ENCODE measurements at regions not wholly inside any gene's neighbourhood (a gene's known extent, or its start where the extent isn't known, plus 50 kb on each side); places are given as distances from the start of the nearest gene placed in this dataset.
"Not testable (repeated sequence)": the region's sequence is repeated elsewhere in the genome, so short reads cannot be mapped to it uniquely, and the experiment has no call there.

- DNase-seq: no peak
Measured at GRCh38 chrX:75873993-75874392, 88.9 kb upstream of the MAGEE2 start.

GRCh38 chrX:75883446-75883845 lies 98.4 kb upstream of the MAGEE2 start:
- DNase-seq: no peak

DNA sequence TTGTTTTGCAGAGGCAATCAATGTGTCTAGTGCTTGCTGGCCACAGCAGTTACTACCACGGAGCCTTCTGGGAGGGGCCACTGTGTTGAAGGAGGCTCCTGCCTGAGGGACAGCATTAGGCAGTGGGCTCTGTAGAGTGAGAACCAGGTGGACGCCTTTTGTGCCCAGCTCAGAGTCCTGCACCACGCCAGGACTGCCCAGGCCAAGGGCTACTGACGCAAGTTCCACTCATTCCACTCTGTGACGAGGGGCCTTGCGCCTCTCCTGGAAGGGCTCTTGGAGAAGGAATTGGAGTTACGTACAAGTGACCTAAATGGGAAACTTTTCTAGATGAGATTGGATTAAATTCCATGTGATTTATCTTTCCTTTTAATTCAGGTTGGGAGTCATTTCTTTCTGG lies 102.8 kb upstream of the MAGEE2 start:
- DNase-seq: no peak

DNA sequence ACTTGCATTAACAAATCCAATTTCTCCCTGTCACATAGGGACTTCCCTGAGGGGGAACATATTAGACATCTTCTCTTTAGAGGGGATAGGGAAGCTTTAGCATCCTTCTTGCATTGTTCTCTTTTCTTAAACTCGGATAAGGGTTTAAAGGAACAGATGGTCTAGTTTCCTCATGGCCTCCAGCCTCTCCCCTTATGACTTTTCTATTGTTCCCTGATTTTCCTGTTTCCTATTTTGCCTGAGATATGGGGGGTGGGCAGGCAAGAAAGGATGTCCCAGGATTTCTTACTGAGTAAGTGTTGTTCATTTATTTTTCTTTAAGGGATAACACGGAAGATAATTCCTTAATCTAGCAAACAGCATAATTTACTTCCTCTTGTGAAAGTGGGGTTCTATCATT lies 107.7 kb upstream of the MAGEE2 start:
- DNase-seq: no peak

DNA sequence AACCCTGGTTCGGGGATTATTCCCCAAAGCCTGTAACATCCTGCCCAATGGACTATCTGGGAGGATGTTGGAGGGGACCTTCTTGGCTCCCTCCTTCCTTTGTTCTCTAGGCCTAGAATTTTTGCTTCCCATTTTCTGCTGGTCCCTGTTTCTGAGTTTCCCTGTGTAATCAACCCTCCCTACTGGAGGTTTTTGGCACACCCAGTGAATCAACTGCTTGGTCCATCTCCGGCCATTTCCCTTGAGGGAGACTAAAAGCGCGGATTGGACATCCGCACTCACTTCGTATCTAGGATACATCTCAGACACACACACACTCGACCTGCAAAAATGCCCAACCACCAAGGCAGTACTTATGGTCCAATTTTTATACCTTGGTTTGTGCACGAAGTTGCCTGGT lies 108.2 kb upstream of the MAGEE2 start:
- no peak for DNase-seq

- no peak for DNase-seq
Measured at GRCh38 chrX:75911716-75912115, 126.7 kb upstream of the MAGEE2 start.

DNA sequence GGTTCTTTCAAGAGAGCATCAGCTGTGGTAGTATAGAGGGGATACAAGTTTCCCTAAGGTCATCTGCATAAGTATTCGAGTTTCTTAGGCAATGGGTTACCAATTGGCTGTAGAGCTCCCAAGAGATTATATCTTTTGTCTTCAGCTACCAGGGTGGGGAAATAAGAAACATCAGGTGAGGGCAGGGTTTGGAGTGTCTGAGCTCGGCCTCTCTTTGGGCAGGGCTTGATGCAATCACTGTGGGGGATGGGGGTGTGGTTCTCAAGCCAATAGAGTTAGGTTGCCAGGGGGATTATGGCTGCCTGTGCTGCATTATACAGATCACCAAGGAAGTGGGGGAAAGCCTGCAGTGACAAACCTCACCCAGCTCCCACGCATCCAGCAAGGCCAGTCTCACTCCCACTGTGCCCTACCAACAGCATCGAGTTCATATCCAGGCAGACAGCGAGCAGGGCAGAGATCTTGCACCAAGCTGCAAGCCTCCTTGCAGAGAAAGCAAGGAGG lies 172.1 kb upstream of the MAGEE2 start:
- no peak for DNase-seq

GRCh38 chrX:75961321-75961720 lies 176.3 kb upstream of the MAGEE2 start:
- DNase-seq: not testable (repeated sequence)

- DNase-seq: no peak
Measured at GRCh38 chrX:75963774-75964173, 178.7 kb upstream of the MAGEE2 start.

- DNase-seq: peak; percentile 1
Measured at GRCh38 chrX:75968293-75968692, 183.2 kb upstream of the MAGEE2 start.

- DNase-seq: no peak
Measured at GRCh38 chrX:75986976-75987375, 185.9 kb upstream of the PBDC1 start.

DNA sequence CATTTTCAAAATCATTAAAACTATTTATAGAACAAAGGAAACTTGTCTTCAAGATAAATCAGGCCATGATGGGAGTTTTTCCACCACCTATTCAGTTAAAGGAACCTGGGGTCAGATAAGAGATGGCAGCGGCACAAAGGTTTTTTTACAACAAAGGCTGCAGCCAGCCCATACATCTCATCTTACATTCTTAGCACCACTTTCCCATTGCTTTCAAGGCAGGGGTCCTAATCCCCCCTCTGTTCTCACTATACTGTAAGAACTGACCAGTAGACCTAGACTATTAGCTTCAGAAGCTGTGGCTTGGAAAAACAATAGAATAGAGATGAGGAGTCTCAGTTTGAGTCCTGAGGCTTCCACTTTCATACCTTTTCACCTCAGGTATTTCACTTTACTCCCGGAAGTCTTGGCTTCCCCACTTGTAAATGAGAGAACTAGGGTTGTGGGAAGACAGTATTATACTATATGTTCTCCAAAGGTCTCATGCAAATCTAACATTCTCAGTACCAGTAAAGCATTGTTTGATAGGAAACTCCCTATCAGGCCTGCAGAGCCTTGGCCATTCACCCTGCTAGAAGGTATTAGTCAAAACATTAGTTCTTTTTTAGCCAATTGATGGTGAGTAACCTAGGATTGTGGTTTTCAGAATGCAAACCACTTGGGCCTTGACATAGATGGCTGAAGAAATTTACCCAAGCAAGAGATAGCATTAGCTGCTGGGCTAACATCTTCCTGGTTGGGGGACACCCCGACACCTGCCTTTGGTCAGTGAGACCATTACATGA lies 182.9 kb upstream of the PBDC1 start:
- DNase-seq: no peak

DNA sequence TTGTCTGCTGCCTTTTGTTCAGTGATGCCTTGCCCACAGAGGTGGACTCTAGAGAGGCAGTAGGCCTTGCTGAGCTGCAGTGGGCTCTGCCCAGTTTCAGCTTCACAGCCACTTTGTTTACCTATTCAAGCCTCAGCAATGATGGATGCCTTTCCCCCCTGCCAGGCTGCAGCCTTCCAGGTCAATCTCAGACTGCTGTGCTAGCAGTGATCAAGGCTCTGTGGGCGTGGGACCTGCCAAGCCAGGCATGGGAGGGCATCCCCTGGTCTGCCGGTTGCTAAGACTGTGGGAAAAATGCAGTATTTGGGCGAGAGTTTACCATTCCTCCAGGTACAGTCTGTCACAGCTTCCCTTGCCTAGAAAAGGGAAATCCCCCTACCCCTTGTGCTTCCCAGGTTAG lies 175.2 kb upstream of the PBDC1 start:
- no peak for DNase-seq

- DNase-seq: no peak
Measured at GRCh38 chrX:76014321-76014720, 158.5 kb upstream of the PBDC1 start.

DNA sequence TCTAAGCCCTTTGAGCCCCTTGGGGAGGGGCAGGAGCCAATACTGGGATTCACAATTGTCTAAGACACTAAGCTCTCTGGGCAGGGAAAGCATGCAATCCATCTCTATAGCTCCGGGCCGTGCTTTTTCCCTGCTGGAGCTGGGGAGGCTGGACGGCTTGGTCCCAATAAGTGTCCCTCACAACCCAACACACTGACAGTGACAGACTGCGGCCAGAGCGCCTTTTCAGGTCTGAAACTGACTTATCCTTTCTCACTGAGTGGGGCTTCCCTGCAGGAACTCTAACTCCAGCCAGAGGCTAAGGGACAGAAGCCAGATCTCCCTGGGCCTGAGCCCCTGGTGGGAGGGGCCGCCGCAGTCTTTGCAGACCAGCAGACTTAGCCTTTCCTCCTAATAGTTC lies 146.6 kb upstream of the PBDC1 start:
- DNase-seq: no peak

- DNase-seq: no peak
Measured at GRCh38 chrX:76026751-76027150, 146.1 kb upstream of the PBDC1 start.

DNA sequence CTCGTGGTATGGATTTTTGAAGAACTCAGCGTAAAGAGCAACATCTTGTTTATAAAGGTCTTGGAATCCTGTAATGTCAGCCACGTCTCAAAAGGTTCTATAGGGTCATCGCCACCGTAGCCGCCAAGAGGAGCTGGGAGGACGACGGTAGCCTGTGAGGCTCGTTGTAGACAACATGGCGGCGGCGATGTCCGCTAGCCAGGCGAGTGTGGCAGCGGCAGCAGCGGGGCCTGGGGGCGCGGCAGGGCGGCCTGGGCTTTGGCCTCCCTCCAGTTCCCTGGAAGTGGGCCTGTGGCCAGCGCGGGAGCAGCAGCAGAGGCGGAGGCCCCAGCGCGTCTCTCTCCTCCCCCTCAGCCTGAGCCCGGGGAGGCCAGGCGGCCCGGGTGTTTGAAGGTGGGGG lies 143.5 kb upstream of the PBDC1 start:
- no peak for DNase-seq

- DNase-seq: no peak
Measured at GRCh38 chrX:76064825-76065224, 108.0 kb upstream of the PBDC1 start.

DNA sequence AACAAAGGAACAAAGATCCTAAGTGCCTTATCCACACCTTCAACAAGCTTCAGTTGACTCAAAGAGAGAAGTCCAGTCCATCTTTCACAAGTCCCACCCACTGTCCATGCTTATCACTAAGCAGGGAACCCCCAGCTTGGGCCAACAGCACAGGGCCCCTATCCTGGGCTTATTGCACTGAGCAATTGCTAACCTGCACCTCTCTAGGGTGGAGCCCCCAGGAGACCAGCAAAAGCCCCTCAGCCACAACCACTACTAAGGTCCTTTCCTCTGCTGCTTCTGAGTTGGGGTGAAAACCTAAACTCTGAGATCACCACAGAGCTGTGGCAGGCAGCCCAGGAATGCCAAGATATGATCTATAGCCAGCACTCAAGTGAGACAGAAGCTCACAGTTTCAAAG lies 96.7 kb upstream of the PBDC1 start:
- no peak for DNase-seq

DNA sequence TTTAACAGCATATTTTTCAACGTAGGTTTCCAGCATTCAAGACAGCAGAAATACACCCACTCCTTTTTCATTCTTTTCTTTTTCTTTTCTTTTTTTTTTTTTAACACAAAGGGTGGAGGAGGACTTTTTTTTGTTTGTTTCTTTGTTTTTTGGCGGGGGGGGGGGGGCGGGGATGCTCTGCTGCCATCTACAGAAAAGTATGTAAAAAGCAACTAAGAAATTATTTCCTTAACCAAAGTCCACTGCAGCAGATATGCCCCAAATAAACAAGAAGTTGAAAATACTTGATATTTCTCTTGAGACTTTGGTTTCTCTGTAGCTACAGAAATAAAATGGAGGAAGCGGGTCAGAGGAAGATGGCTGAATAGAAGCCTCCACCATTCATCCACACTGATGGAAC lies 63.2 kb upstream of the PBDC1 start:
- DNase-seq: no peak
